ENCODE measurements at regions not wholly inside any gene's neighbourhood (a gene's known extent, or its start where the extent isn't known, plus 50 kb on each side); places are given as distances from the start of the nearest gene placed in this dataset.

GRCh38 chr2:144834363-144834762 is 314.4 kb upstream of the ZEB2 start:
- in situ Hi-C loops (cut with HindIII; ENCODE audit: low pct_ligation_motif_present, low pct_unique_long_range_greater_than_20kb, low sequenced_read_pairs) = no loop called here

GRCh38 chr2:144833075-144833637 is 313.2 kb upstream of the ZEB2 start:
- no peak for DNase-seq
- in situ Hi-C loops (cut with HindIII; ENCODE audit: low pct_ligation_motif_present, low pct_unique_long_range_greater_than_20kb, low sequenced_read_pairs) = no loop called here

More at GRCh38 chr2:144834363-144834762, 314.4 kb upstream of the ZEB2 start:
- no peak for DNase-seq

GRCh38 chr2:144832048-144832447 is 312.1 kb upstream of the ZEB2 start:
- no peak for DNase-seq
- in situ Hi-C loops (cut with HindIII; ENCODE audit: low pct_ligation_motif_present, low pct_unique_long_range_greater_than_20kb, low sequenced_read_pairs) = no loop called here

DNA sequence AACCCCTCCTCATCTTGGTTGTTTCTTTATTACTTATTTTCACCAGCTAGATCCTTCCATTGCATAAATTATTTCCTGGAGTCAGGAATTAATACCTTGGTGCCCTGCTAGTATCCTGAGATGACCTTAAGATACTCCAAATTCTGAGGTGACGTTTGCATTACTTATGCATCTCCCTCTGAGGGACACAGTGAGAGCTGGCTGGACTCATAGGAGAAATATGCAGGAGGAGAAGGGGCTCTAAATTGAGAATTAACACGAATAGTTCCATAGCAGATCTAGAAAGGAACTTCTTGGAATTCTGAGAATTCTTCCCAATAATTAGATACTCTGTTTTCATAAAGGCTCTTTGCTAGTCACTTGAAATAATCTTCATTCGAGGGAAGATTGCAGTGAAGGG is 310.6 kb upstream of the ZEB2 start:
- in situ Hi-C loops (cut with HindIII; ENCODE audit: low pct_ligation_motif_present, low pct_unique_long_range_greater_than_20kb, low sequenced_read_pairs) = no loop called here
- no peak for DNase-seq

GRCh38 chr2:144827404-144827803 is 307.5 kb upstream of the ZEB2 start:
- no peak for DNase-seq
- in situ Hi-C loops (cut with HindIII; ENCODE audit: low pct_ligation_motif_present, low pct_unique_long_range_greater_than_20kb, low sequenced_read_pairs) = no loop called here

DNA sequence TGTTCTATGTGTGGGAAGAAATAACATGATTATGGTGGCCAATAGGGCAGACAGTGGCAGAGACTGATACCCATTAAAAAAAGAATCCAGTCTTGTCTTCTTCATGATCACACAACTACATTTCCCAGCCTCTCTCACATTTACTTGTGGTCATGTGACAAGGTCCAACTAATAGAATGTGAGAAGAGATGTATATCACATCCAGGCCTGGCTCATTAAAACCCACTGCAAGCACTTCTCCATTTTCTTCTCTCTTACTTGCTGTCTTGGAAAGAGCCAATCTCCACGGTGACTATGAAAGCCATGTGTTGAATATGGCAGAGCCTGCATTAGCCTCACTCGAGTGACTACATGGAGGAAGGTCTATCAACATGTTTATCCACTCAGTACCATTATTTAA is 306.2 kb upstream of the ZEB2 start:
- in situ Hi-C loops (cut with HindIII; ENCODE audit: low pct_ligation_motif_present, low pct_unique_long_range_greater_than_20kb, low sequenced_read_pairs) = no loop called here
- DNase-seq = no peak

DNA sequence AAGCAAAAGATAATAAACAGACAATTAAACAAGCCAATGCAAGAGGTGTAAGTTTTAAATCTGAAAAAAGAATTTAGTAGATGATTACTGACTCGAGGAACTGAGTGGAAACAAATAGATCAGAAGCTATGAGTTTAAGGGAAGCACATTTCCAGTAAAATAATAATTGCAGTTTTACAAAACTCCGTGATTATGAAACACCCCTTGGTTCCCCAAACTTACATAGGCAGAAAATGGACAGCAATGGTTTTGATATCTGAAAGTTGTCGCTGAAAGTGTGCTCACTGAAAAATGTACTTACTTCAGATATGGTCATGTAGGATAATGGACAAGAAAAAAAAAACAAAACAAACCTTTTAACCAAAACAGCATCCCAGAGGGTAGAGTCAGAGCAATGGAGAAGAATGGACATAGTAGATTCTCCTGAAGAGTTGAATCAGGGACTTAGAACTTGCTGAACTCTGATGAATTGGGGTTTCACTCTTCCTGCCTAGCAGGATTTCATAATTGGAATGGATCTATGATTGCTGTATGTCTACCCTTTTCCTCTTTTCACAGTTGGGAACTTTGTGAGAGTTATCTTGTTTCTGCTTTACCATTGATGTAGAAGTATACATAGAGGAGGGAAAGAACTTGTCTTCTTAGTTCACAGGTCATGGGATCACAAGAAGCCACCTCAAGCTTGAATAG is 305.6 kb upstream of the ZEB2 start:
- in situ Hi-C loops (cut with HindIII; ENCODE audit: low pct_ligation_motif_present, low pct_unique_long_range_greater_than_20kb, low sequenced_read_pairs) = no loop called here
- DNase-seq = no peak

DNA sequence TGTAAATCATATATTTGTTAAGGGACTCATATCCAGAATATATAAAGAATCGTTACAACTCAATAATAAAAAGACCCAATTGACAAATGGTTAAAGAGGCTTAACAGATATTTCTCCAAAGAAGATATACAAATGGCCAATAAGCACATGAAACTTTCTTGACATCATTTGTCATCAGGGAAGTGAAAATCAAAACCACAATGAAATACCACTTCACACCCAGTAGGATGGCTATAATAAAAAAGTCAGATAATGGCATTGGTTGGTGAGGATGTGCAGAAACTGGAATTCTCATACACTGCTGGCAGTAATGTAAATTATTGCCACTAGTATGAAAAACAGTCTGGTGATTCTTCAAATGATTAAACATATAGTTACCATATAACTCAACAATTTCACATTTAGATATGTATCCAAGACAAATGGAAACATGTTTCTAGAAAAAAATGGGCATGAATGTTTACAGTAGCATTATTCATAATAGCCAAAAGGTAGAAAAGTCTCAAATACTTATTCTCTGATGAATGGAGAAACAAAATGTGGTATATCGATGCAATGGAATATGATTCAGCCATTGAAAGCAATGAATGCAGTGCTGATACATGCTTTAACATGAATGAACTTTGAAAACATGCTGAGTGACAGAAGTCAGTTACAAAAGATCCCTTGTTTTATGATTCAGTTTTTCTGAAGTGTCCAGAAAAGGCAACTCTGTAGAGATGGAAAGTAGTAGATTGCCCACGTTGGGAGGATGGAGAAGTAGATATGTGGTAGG is 304.6 kb upstream of the ZEB2 start:
- no peak for DNase-seq
- in situ Hi-C loops (cut with HindIII; ENCODE audit: low pct_ligation_motif_present, low pct_unique_long_range_greater_than_20kb, low sequenced_read_pairs) = no loop called here

GRCh38 chr2:144822966-144823365 is 303.0 kb upstream of the ZEB2 start:
- no peak for DNase-seq
- in situ Hi-C loops (cut with HindIII; ENCODE audit: low pct_ligation_motif_present, low pct_unique_long_range_greater_than_20kb, low sequenced_read_pairs) = no loop called here

DNA sequence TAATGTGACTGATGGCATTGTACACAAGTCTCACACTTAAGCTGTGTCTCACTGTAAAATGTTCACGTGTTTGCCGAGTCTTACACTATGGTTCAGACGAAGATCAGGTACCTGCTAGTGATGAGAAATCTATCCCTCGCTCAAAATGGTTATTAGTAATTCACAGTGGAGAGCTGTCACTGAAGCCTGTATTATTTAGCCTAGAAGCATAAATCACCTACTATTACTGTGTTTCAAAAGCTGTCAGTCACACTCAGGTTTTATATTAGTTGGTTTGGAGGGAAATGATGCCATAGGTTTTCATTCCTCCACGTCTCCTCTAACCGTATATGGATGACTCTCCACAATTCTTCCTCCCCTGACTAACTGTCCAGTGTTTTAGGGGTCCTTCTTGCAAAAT is 292.4 kb upstream of the ZEB2 start:
- DNase-seq = no peak
- in situ Hi-C loops (cut with HindIII; ENCODE audit: low pct_ligation_motif_present, low pct_unique_long_range_greater_than_20kb, low sequenced_read_pairs) = no loop called here

- in situ Hi-C loops (cut with HindIII; ENCODE audit: low pct_ligation_motif_present, low pct_unique_long_range_greater_than_20kb, low sequenced_read_pairs) = no loop called here
- peak; percentile 24 for DNase-seq
Measured at GRCh38 chr2:144801766-144802165, 281.8 kb upstream of the ZEB2 start.

GRCh38 chr2:144801325-144801724 is 281.4 kb upstream of the ZEB2 start:
- in situ Hi-C loops (cut with HindIII; ENCODE audit: low pct_ligation_motif_present, low pct_unique_long_range_greater_than_20kb, low sequenced_read_pairs) = no loop called here

GRCh38 chr2:144798989-144799388 is 279.1 kb upstream of the ZEB2 start:
- DNase-seq = no peak
- in situ Hi-C loops (cut with HindIII; ENCODE audit: low pct_ligation_motif_present, low pct_unique_long_range_greater_than_20kb, low sequenced_read_pairs) = no loop called here

More at GRCh38 chr2:144801325-144801724, 281.4 kb upstream of the ZEB2 start:
- DNase-seq = no peak

GRCh38 chr2:144798034-144798433 is 278.1 kb upstream of the ZEB2 start:
- DNase-seq = no peak
- in situ Hi-C loops (cut with HindIII; ENCODE audit: low pct_ligation_motif_present, low pct_unique_long_range_greater_than_20kb, low sequenced_read_pairs) = no loop called here

- in situ Hi-C loops (cut with HindIII; ENCODE audit: low pct_ligation_motif_present, low pct_unique_long_range_greater_than_20kb, low sequenced_read_pairs) = no loop called here
- DNase-seq = no peak
Measured at GRCh38 chr2:144796936-144797335, 277.0 kb upstream of the ZEB2 start.

- in situ Hi-C loops (cut with HindIII; ENCODE audit: low pct_ligation_motif_present, low pct_unique_long_range_greater_than_20kb, low sequenced_read_pairs) = no loop called here
- no peak for DNase-seq
Measured at GRCh38 chr2:144796164-144796563, 276.2 kb upstream of the ZEB2 start.

- no peak for DNase-seq
- in situ Hi-C loops (cut with HindIII; ENCODE audit: low pct_ligation_motif_present, low pct_unique_long_range_greater_than_20kb, low sequenced_read_pairs) = no loop called here
Measured at GRCh38 chr2:144785253-144785652, 265.3 kb upstream of the ZEB2 start.

DNA sequence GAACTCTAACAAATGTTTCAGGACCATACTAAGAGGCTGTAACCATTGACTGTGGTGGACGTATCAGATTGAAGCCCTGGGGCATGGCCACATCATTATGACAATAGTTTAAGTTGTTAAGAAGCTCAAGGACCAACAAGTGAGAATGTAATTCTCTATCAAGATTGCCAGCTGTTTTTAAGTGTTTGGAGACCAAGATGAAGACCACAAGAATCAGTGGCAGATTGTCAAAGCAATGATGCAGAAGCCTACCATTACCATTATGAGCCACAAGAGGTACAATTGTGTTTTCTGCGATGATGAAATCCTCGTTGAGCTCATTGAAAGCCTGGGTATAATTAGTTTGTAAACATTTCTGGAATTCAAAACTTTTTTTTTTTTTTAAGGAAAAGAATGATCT is 261.1 kb upstream of the ZEB2 start:
- DNase-seq = no peak
- in situ Hi-C loops (cut with HindIII; ENCODE audit: low pct_ligation_motif_present, low pct_unique_long_range_greater_than_20kb, low sequenced_read_pairs) = no loop called here

- DNase-seq = no peak
- in situ Hi-C loops (cut with HindIII; ENCODE audit: low pct_ligation_motif_present, low pct_unique_long_range_greater_than_20kb, low sequenced_read_pairs) = no loop called here
Measured at GRCh38 chr2:144776766-144777165, 256.8 kb upstream of the ZEB2 start.

DNA sequence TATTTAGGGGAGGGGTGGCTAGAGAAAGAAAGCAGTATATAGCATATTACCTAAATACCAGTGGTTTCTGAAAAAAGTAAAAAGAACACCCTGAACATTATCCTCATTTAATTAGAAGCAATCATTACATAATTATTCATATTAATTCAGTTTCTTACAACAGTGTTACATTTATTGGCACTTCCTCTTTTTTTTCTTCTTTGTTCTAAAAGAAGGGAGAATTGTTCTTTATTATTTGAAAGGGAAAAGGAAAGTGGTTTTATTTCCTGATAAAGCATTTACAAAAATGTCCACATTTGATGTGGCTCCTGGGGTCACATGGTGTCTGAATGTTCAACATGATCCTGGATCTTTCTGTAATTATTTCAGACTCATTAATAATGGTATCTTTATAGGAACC is 254.9 kb upstream of the ZEB2 start:
- no peak for DNase-seq
- in situ Hi-C loops (cut with HindIII; ENCODE audit: low pct_ligation_motif_present, low pct_unique_long_range_greater_than_20kb, low sequenced_read_pairs) = no loop called here
